ENCODE measurements at regions not wholly inside any gene's neighbourhood (a gene's known extent, or its start where the extent isn't known, plus 50 kb on each side); places are given as distances from the start of the nearest gene placed in this dataset.

GRCh38 chr11:134677397-134677822 is 265.4 kb upstream of the B3GAT1 start:
- TF ChIP-seq, protein P1, sequence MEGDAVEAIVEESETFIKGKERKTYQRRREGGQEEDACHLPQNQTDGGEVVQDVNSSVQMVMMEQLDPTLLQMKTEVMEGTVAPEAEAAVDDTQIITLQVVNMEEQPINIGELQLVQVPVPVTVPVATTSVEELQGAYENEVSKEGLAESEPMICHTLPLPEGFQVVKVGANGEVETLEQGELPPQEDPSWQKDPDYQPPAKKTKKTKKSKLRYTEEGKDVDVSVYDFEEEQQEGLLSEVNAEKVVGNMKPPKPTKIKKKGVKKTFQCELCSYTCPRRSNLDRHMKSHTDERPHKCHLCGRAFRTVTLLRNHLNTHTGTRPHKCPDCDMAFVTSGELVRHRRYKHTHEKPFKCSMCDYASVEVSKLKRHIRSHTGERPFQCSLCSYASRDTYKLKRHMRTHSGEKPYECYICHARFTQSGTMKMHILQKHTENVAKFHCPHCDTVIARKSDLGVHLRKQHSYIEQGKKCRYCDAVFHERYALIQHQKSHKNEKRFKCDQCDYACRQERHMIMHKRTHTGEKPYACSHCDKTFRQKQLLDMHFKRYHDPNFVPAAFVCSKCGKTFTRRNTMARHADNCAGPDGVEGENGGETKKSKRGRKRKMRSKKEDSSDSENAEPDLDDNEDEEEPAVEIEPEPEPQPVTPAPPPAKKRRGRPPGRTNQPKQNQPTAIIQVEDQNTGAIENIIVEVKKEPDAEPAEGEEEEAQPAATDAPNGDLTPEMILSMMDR (IDR thresholded peaks at IDR 0.05): no peak
- TF ChIP-seq POLR2A (IDR thresholded peaks at IDR 0.05): no peak

All from right lobe of liver (tissue), 4 donors.